ENCODE measurements at regions not wholly inside any gene's neighbourhood (a gene's known extent, or its start where the extent isn't known, plus 50 kb on each side); places are given as distances from the start of the nearest gene placed in this dataset.

DNA sequence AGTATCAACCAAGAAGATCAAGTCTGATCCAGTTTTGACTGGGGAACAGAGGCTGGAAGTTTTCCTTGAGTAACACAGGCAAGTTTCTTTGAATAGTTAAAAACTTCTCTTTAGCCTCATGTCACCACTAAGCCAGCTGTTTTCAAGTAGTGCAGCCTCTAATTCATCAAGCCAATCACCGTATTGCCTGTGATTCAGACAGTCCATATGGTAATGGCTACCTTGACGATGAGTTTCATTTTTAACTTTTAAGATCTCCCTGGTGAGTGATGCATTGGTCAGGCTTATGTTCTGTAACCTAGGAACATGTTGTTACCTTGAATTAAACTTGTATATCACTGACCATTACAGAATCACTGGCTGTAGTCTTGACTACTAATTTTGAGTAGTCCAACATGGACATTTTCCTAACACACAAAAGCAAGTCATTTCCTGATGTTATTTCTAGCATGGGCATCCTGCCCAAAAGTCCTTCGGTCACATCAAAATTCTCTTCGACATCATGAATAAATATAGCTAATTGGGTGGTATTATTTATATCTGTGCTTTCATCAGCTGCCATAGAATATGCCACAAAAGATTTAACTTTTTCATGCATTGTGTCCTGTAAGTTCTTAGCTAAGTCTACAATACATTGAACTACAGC is 238.8 kb upstream of the GCFC2 start:
- TF ChIP-seq, protein P1, sequence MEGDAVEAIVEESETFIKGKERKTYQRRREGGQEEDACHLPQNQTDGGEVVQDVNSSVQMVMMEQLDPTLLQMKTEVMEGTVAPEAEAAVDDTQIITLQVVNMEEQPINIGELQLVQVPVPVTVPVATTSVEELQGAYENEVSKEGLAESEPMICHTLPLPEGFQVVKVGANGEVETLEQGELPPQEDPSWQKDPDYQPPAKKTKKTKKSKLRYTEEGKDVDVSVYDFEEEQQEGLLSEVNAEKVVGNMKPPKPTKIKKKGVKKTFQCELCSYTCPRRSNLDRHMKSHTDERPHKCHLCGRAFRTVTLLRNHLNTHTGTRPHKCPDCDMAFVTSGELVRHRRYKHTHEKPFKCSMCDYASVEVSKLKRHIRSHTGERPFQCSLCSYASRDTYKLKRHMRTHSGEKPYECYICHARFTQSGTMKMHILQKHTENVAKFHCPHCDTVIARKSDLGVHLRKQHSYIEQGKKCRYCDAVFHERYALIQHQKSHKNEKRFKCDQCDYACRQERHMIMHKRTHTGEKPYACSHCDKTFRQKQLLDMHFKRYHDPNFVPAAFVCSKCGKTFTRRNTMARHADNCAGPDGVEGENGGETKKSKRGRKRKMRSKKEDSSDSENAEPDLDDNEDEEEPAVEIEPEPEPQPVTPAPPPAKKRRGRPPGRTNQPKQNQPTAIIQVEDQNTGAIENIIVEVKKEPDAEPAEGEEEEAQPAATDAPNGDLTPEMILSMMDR (IDR thresholded peaks at IDR 0.05; ENCODE audit: insufficient read depth, low read length, poor library complexity, severe bottlenecking), result no peak
- TF ChIP-seq EZH2phosphoT487 (conservative IDR thresholded peaks at IDR 0.05; ENCODE audit: low read length), result no peak
